ENCODE measurements at regions not wholly inside any gene's neighbourhood (a gene's known extent, or its start where the extent isn't known, plus 50 kb on each side); places are given as distances from the start of the nearest gene placed in this dataset.
A peak's percentile ranks its signal among the peaks of the same experiment; 100 is the strongest.
"Not testable (repeated sequence)": the region's sequence is repeated elsewhere in the genome, so short reads cannot be mapped to it uniquely, and the experiment has no call there.

DNA sequence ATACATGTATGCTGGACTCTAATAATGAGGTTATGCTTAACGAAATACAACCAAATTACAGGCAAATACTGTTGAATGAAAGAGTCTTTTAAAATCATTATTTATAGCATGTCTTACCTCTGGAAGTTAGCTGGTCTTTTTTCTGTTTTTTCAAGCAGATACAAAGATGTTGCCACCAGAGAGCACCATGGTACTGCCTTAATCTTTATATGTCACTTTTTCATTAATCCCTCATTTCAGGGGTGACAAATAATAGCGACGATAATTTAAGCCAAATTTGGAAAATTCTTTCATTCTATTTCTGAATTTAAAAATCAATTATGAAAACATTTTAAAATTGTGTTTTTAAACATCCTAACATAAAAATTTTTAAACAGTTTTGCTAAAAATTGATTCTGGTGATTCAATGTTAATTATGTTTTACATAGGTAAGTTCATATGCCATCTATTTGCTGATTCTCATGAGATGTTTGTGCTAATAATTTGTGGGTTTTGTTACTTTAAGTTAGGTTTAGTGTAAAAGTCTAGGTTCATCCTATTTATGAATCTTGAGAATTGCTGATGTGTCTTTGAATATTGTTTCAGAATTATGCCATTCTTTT is 379.3 kb upstream of the SGCG start:
- no peaks in the 10 kb centered on the region for H3K36me3 ChIP-seq
- DNase-seq (no peak), ATAC-seq (no peak)
- H3K4me3 ChIP-seq, result no peak overlapping the region
- H3K27me3 ChIP-seq, result peaks cover 0 to 6% (median 0%) of the 10 kb centered on the region in 9 donors
- H3K4me1 ChIP-seq, result no peaks in the 10 kb centered on the region
- intact Hi-C loops (cut with DNase I), result loop anchor here in 9 of 10 donors (2.0 to 10.0 kb wide), 6 partner anchors 213 to 523 kb away; no protein-coding TSS in a partner anchor
- no peak overlapping the region for H3K27ac ChIP-seq
- TF ChIP-seq, protein P1, sequence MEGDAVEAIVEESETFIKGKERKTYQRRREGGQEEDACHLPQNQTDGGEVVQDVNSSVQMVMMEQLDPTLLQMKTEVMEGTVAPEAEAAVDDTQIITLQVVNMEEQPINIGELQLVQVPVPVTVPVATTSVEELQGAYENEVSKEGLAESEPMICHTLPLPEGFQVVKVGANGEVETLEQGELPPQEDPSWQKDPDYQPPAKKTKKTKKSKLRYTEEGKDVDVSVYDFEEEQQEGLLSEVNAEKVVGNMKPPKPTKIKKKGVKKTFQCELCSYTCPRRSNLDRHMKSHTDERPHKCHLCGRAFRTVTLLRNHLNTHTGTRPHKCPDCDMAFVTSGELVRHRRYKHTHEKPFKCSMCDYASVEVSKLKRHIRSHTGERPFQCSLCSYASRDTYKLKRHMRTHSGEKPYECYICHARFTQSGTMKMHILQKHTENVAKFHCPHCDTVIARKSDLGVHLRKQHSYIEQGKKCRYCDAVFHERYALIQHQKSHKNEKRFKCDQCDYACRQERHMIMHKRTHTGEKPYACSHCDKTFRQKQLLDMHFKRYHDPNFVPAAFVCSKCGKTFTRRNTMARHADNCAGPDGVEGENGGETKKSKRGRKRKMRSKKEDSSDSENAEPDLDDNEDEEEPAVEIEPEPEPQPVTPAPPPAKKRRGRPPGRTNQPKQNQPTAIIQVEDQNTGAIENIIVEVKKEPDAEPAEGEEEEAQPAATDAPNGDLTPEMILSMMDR (IDR thresholded peaks at IDR 0.05), result peak in 11 of 12 donors; percentile 11 to 50 (median 24)
- TF ChIP-seq POLR2A (IDR thresholded peaks at IDR 0.05), result no peak
- H3K9me3 ChIP-seq, result no peaks in the 10 kb centered on the region
- WGBS, 4 donors, result 46 to 55% (median 49%) methylated on average over 3 of the region's 3 CpGs

DNA sequence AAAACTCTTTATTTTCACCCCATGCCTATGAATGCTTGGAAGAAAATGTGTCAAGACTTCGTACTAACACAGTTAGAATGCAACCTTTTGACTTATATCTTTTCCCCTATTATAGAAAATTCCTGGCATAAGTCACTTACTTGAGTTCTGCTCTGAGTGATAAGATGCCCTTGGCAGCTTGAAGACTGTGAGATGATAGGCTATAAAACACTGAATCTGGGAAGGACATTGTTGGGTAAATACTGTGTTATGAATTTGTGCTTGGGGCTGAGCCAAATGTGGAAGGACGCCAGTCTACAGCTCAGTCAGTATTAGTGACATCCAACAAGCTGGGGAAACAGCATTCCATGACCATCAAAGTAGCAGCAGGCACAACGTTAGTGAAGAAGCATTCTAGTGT is 368.0 kb upstream of the SGCG start:
- Histone ChIP-seq H3K4me3 (no peak overlapping the region), H3K4me1 (peaks cover 0 to 12% (median 0%) of the 10 kb centered on the region in 12 donors), H3K27me3 (no peaks in the 10 kb centered on the region), H3K9me3 (no peaks in the 10 kb centered on the region), H3K27ac (no peak overlapping the region), H3K36me3 (no peaks in the 10 kb centered on the region)
- intact Hi-C loops (cut with DNase I), result no loop called here
- TF ChIP-seq POLR2A (IDR thresholded peaks at IDR 0.05), result no peak
- TF ChIP-seq, protein P1 (IDR thresholded peaks at IDR 0.05), result no peak
- peak; percentile 54 to 71 (median 60) for ATAC-seq
- 14 to 23% (median 20%) methylated on average over 3 of the region's 3 CpGs for whole genome bisulfite sequencing, 4 donors
- DNase-seq, result no peak

DNA sequence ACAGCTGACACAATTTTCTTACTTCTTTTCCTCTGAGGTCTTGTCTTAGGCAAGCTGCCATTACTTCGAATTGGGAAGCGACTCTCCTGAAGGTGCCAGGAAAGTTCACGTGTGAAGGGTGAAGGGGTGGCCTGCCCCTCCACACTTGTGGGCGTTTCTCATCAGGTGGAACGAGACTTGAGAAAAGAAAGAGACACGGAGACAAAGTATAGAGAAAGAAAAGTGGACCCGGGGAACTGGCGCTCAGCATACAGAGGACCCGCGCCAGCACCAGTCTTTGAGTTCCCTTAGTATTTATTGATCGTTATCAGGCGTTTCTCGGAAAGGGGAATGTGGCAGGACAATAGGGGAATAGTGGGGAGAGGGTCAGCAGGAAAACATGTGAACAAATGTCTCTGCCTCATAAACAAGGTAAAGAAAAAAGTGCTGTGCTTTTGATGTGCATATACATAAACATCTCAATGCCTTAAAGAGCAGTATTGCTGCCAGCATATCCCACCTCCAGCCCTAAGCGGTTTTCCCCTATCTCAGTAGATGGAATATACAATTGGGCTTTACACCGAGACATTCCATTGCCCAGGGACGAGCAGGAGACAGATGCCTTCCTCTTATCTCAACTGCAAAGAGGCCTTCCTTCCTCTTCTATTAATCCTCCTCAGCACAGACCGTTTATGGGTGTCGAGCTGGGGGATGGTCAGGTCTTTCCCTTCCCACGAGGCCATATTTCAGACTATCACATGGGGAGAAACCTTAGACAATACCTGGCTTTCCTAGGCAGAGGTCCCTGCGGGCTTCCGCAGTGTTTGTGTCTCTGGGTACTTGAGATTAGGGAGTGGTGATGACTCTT is 367.0 kb upstream of the SGCG start:
- H3K27me3 ChIP-seq; H3K4me3 ChIP-seq; H3K36me3 ChIP-seq; intact Hi-C loops (cut with DNase I); H3K9me3 ChIP-seq; H3K27ac ChIP-seq; ATAC-seq; DNase-seq: not testable (repeated sequence)
- WGBS, 4 donors, result 32 to 44% (median 37%) methylated on average over 21 of the region's 21 CpGs
- H3K4me1 ChIP-seq, result peaks cover 0 to 12% (median 0%) of the 10 kb centered on the region in 12 donors

DNA sequence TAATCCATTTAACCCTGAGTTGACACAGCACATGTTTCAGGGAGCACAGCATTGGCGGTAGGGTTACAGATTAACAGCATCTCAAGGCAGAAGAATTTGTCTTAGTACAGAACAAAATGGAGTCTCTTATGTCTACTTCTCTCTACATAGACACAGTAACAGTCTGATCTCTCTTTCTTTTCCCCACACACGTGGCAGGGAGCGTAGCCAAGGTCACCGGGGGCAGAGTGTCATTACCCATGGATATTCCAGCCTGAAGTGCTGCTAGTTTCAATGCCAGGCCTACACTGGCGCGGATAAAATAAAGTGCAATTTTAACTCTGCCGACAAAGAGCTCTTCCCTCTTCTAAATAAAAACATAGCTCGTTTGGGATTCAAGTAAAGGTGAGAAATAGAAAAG is 366.3 kb upstream of the SGCG start:
- H3K4me3 ChIP-seq; ATAC-seq; DNase-seq; H3K36me3 ChIP-seq; H3K27me3 ChIP-seq; H3K9me3 ChIP-seq; intact Hi-C loops (cut with DNase I); H3K27ac ChIP-seq: not testable (repeated sequence)
- peaks cover 0 to 12% (median 0%) of the 10 kb centered on the region in 12 donors for H3K4me1 ChIP-seq
- WGBS, 4 donors, result 62 to 69% (median 63%) methylated on average over 8 of the region's 8 CpGs

DNA sequence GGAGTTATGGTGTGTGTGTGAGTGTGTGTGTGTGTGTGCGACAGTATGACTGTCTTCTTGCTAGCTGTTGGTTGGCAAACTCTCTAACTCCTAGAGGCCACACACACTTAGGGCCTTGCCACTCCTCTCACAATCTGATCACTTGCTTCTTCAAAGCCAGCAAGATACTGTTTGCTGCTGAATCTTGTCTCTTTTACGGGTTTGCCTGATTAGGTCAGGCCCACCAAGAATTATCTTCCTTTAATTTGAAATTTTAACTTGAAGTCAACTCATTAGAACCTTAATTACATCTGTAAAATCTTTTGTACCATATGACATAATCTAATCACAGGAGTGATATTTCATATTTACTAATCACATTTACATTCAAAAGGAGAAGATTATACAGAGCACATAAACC is 359.2 kb upstream of the SGCG start:
- Histone ChIP-seq H3K4me1 (no peaks in the 10 kb centered on the region), H3K27me3 (no peaks in the 10 kb centered on the region), H3K9me3 (no peaks in the 10 kb centered on the region), H3K27ac (no peak overlapping the region), H3K36me3 (no peaks in the 10 kb centered on the region), H3K4me3 (no peak overlapping the region)
- intact Hi-C loops (cut with DNase I), result no loop called here
- TF ChIP-seq POLR2A (IDR thresholded peaks at IDR 0.05), result no peak
- TF ChIP-seq, protein P1 (IDR thresholded peaks at IDR 0.05), result no peak
- ATAC-seq, result no peak
- no peak for DNase-seq
- 91 to 99% (median 97%) methylated on average over 2 of the region's 2 CpGs for WGBS, 4 donors
